ENCODE measurements at regions not wholly inside any gene's neighbourhood (a gene's known extent, or its start where the extent isn't known, plus 50 kb on each side); places are given as distances from the start of the nearest gene placed in this dataset.

DNA sequence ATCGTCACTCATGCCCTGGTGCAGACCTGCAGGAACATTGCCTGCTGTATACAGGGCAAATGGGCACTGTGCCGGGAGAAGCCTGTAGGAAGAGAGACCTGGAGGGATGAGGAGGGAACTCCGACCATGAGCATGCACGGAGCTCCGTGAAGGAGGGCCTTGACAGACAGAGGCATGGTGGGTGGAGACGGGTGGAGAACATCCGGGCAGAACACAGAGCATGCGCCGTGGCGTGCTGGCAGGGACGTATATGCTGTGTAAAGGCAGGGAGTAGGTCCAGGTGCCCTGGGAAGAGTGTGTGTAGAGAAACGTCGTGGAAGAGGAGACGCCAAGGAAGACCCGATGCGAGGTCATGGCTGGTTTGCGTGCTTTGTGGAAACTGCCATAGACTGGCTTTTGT lies 133.0 kb upstream of the FAN1 start:
- Mint-ChIP-seq H3K9me3 (ENCODE audit: unreplicated experiment) (peaks cover 14% of the 10 kb centered on the region), H3K4me3 (ENCODE audit: unreplicated experiment) (no peak overlapping the region), H3K4me1 (ENCODE audit: low read depth, unreplicated experiment) (peaks cover 14% of the 10 kb centered on the region), H3K27me3 (ENCODE audit: low read depth, unreplicated experiment) (no peaks in the 10 kb centered on the region), H3K27ac (ENCODE audit: unreplicated experiment) (no peak overlapping the region), H3K36me3 (ENCODE audit: low read depth, unreplicated experiment) (peaks cover 8% of the 10 kb centered on the region)
- TF ChIP-seq EZH2 (IDR thresholded peaks at IDR 0.05; ENCODE audit: insufficient read depth, low read length) (no peak), CTCF (IDR thresholded peaks at IDR 0.05; ENCODE audit: insufficient read depth, low read depth, low read length) (no peak)
- Histone ChIP-seq H3K27me3 (ENCODE audit: insufficient read depth, low read length) (no peaks in the 10 kb centered on the region), H3K4me1 (ENCODE audit: insufficient read depth, low read length) (no peaks in the 10 kb centered on the region), H4K20me1 (ENCODE audit: insufficient read depth, low read length) (no peaks in the 10 kb centered on the region), H3K9ac (ENCODE audit: low read length) (no peak overlapping the region), H3K27ac (ENCODE audit: low read depth, low read length) (no peak overlapping the region), H3K4me3 (ENCODE audit: insufficient read depth, low read depth, low read length) (no peak overlapping the region), H3K4me2 (ENCODE audit: low read length) (no peak overlapping the region), H3K79me2 (ENCODE audit: insufficient read depth, low read length) (no peaks in the 10 kb centered on the region), H2AFZ (ENCODE audit: low read depth, low read length) (no peak overlapping the region), H3K36me3 (ENCODE audit: insufficient read depth, low read length) (no peaks in the 10 kb centered on the region), H3K9me3 (ENCODE audit: insufficient read depth, low read depth, low read length) (no peaks in the 10 kb centered on the region)
- DNase-seq (ENCODE audit: low read depth): no peak
- FAIRE-seq: no peak

GRCh38 chr15:30783019-30783418 lies 120.7 kb upstream of the FAN1 start:
- Histone ChIP-seq H3K9me3 (ENCODE audit: insufficient read depth, low read depth, low read length) (no peaks in the 10 kb centered on the region), H3K9ac (ENCODE audit: low read length) (no peak overlapping the region), H3K27me3 (ENCODE audit: insufficient read depth, low read length) (no peaks in the 10 kb centered on the region), H3K27ac (ENCODE audit: low read depth, low read length) (no peak overlapping the region), H2AFZ (ENCODE audit: low read depth, low read length) (no peak overlapping the region), H4K20me1 (ENCODE audit: insufficient read depth, low read length) (no peaks in the 10 kb centered on the region), H3K4me3 (ENCODE audit: insufficient read depth, low read depth, low read length) (no peak overlapping the region), H3K36me3 (ENCODE audit: insufficient read depth, low read length) (no peaks in the 10 kb centered on the region), H3K4me1 (ENCODE audit: insufficient read depth, low read length) (no peaks in the 10 kb centered on the region), H3K4me2 (ENCODE audit: low read length) (no peak overlapping the region), H3K79me2 (ENCODE audit: insufficient read depth, low read length) (no peaks in the 10 kb centered on the region)
- DNase-seq (ENCODE audit: low read depth) (no peak), FAIRE-seq (no peak)
- no peaks in the 10 kb centered on the region for H3K4me1 Mint-ChIP-seq (ENCODE audit: low read depth, unreplicated experiment)
- no peaks in the 10 kb centered on the region for H3K36me3 Mint-ChIP-seq (ENCODE audit: low read depth, unreplicated experiment)
- H3K4me3 Mint-ChIP-seq (ENCODE audit: unreplicated experiment): no peak overlapping the region
- peaks cover 2% of the 10 kb centered on the region for H3K9me3 Mint-ChIP-seq (ENCODE audit: unreplicated experiment)
- H3K27ac Mint-ChIP-seq (ENCODE audit: unreplicated experiment): no peak overlapping the region
- peaks cover 6% of the 10 kb centered on the region for H3K27me3 Mint-ChIP-seq (ENCODE audit: low read depth, unreplicated experiment)
- TF ChIP-seq CTCF (IDR thresholded peaks at IDR 0.05; ENCODE audit: insufficient read depth, low read depth, low read length): no peak
- TF ChIP-seq EZH2 (IDR thresholded peaks at IDR 0.05; ENCODE audit: insufficient read depth, low read length): no peak

DNA sequence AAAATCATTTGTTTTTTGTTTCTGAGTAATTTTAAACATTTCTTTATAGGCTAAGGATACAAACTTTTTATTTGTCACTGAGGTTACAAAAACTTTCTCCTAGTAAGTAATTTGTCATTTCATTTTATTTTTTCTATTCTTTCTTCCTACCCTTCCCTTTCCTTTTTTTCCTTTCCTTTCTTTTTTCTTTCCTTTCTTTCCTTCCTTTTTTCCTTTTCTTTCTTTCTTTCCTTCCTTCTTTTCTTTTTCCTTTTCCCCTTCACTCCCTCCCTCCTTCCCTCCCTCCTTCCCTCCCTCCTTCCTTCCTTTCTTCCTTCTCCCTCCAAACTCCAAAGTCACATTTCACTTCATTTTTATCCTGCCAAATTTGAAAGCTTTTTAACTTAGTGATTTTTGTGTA lies 115.1 kb upstream of the FAN1 start:
- Mint-ChIP-seq H3K4me3 (ENCODE audit: unreplicated experiment) (no peak overlapping the region), H3K27ac (ENCODE audit: unreplicated experiment) (no peak overlapping the region), H3K36me3 (ENCODE audit: low read depth, unreplicated experiment) (no peaks in the 10 kb centered on the region), H3K4me1 (ENCODE audit: low read depth, unreplicated experiment) (no peaks in the 10 kb centered on the region), H3K27me3 (ENCODE audit: low read depth, unreplicated experiment) (peaks cover 4% of the 10 kb centered on the region), H3K9me3 (ENCODE audit: unreplicated experiment) (no peaks in the 10 kb centered on the region)
- TF ChIP-seq CTCF (IDR thresholded peaks at IDR 0.05; ENCODE audit: insufficient read depth, low read depth, low read length): no peak
- TF ChIP-seq EZH2 (IDR thresholded peaks at IDR 0.05; ENCODE audit: insufficient read depth, low read length): no peak
- H3K4me2 ChIP-seq (ENCODE audit: low read length): no peak overlapping the region
- H2AFZ ChIP-seq (ENCODE audit: low read depth, low read length): no peak overlapping the region
- DNase-seq (ENCODE audit: low read depth): no peak
- no peaks in the 10 kb centered on the region for H3K36me3 ChIP-seq (ENCODE audit: insufficient read depth, low read length)
- H4K20me1 ChIP-seq (ENCODE audit: insufficient read depth, low read length): no peaks in the 10 kb centered on the region
- no peak overlapping the region for H3K9ac ChIP-seq (ENCODE audit: low read length)
- H3K4me1 ChIP-seq (ENCODE audit: insufficient read depth, low read length): no peaks in the 10 kb centered on the region
- FAIRE-seq: no peak
- no peaks in the 10 kb centered on the region for H3K79me2 ChIP-seq (ENCODE audit: insufficient read depth, low read length)
- H3K27ac ChIP-seq (ENCODE audit: low read depth, low read length): no peak overlapping the region
- no peaks in the 10 kb centered on the region for H3K9me3 ChIP-seq (ENCODE audit: insufficient read depth, low read depth, low read length)
- H3K4me3 ChIP-seq (ENCODE audit: insufficient read depth, low read depth, low read length): no peak overlapping the region
- H3K27me3 ChIP-seq (ENCODE audit: insufficient read depth, low read length): no peaks in the 10 kb centered on the region
